DMS153 treated with DMSO at 0.1 percent for 48 hours (cell line): ENCODE measurements at regions not wholly inside any gene's neighbourhood (a gene's known extent, or its start where the extent isn't known, plus 50 kb on each side); places are given as distances from the start of the nearest gene placed in this dataset.
"Not testable (repeated sequence)": the region's sequence is repeated elsewhere in the genome, so short reads cannot be mapped to it uniquely, and the experiment has no call there.

Experiments
- DNase-seq: peaks from one replicate; lab custom pipeline; 2025; ENCODE audit not compliant: unreplicated experiment; lab: John Stamatoyannopoulos, UW

DNA sequence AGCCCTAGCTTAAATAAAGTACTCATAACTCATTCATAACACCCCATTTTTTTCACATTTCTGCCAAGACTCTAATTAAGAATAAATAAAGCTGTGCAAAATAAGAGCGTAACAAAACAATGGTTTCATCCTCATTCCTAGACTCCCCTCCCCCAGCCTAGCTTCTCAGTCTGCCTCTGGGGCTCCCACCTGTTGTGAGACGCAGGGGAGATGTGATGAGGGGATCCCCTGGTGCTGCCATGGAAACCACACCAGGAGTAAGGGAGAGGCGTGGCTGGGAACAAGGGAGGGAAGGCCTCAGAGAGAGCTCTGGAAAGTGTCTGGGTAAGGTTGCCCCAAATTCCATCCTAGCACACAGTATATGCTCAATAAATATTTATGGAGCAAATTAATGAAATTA lies 93.3 kb upstream of the USP29 start:
- DNase-seq = no peak

DNA sequence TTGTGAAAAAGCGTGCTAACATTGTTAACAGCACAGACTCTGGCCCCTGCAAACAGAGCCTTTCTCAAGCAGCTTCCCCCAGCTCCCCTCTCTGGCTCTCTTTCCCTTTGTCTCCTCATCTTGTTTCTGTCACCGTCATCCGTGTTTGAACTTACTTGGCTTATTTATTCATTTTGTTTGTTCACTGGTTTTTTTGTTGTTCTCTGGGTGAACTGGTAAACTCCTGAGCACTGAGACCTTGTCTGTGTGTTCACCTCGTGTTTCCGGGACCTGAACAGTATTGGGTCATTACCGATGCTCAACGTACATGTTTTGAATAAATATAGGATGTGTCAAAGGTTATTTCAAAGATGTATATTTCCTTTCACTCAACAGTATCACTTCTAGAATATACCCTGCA lies 92.4 kb upstream of the USP29 start:
- no peak for DNase-seq

DNA sequence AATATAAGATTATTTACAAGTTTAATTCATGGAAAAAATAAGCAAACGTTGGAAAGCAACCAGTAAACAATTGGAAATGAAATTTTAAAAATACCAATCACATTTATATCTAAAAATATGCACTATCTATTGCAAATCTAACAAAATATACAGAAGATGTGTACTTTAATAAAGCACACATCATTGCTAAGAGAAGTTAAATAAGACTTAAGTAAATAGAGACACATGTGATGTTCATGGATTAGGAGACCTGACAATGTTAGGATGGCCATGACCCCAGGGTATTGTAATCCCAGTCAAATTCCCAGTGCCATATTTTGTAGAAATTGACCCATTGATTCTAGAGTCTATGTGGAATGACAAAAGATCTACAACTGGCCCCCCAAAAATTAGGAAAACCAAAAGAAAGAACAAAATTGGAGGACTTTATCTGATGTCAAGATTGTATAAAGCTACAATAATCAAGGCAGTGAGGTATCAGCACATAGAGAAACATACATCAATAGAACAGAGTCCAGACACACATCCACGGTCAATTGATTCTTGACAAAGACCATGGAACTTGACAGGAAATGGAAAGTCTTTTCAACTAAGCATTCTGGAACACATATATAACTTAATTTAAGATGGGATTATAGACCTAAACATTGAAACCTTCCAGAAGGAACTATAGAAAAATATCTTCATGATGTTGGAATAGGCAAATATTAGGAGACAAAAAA lies 90.8 kb upstream of the USP29 start:
- DNase-seq = no peak

DNA sequence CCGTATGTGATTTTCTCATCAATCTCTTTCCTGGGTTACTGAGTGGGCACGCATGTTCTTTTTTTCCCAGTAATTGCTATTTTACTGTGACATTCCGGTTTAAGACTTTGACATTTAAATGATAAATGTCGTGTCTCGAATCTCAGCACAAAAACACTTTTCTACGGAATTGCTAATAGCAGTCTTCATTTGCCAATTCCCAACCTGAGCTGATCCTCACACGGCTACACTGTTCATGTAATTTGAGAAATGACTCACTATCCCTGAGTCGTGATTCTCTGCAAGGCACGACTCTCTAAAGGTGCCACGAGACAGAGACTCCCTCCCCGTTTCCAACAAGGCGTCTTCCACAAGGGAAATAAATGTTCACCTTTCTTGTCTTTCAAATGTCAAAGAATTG lies 88.7 kb upstream of the USP29 start:
- no peak for DNase-seq

DNA sequence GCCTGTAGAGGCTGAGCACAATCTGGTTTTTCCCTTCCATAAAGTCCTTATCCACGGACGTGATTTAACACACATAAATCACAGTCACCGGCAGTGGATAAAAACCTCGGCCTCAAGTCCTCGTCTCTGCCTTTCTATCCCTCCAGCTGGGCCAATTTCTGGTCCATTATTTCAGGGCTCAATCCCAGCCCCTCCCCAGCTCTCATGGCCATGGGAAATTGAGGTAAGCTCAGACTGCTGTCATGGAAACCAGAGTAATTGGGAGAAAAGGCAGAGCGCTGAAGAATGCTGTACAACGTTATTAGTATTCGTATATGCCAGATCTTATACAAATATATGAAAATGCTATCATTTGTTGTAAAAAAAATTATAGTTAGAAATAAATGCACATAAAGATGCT lies 86.2 kb upstream of the USP29 start:
- no peak for DNase-seq

DNA sequence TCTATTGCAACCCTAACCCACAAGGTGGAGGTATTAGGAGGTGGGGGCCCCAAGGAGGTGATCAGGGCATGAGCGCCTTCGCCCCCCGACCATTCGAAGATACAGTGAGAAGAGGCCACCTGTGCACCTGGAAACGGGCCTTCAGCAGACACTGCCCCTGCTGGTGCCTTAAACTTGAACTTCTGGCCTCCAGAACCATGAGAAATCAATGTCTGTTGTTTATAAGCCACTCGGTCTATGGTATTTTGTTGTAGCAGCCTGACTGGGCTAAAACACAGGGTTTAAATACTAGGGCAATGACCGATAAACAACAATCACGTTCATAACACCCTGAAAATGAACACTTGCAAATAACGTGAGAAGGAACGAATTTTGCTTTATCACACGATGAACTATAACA lies 85.2 kb upstream of the USP29 start:
- DNase-seq = no peak

DNA sequence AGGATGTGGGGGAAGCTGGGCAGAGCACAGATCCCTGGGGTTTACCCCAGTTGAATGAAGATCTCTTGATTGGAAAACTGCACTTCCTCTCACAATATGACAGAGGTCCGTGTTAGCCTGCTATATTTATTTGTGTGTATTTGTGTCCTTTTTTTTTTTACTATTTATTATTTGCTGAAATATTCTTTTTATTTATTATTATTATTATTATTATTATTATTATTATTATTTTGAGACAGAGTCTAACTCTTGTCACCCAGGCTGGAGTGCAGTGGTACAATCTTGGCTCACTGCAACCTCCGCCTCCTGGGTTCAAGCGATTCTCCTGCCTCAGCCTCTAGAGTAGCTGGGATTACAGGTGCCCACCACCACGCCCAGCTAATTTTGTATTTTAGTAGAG lies 84.0 kb upstream of the USP29 start:
- not testable (repeated sequence) for DNase-seq

DNA sequence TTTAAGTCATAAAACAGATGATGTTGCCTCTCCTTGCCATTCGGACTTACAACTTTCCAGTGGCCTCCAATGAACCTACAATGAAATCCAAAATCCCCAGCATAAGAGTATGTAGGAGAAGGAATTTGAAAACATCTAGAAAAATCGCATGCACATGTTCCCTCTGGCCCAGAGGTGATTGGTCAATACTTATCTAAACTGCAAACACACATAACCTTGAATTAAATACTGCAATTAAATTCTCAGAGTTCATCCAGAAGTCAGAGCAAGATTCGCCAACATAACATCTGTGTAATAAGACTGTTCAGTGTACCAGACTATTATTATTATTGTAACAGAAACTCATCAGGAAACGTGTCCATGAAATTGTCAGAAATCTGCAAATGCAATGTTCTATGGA lies 82.2 kb upstream of the USP29 start:
- DNase-seq = no peak

DNA sequence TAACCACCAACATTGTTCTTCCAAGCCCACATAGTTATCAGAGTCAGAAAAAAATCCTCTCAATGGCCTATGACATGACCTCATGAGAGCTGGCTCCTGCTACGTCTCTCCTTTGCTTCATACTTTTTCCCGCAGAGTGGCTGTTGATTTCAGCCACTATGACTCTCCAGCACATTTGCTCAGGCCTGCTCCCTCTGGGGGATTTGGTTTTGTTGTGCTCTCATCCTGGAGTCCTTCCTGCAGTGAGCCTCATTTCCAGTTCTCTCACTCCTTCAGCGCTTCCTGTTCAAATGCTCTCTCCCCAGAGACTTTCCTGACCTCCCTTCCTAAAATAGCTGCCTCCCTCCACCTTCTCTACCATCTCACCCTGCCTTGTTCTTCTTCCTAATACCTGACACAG lies 72.0 kb upstream of the USP29 start:
- no peak for DNase-seq

DNA sequence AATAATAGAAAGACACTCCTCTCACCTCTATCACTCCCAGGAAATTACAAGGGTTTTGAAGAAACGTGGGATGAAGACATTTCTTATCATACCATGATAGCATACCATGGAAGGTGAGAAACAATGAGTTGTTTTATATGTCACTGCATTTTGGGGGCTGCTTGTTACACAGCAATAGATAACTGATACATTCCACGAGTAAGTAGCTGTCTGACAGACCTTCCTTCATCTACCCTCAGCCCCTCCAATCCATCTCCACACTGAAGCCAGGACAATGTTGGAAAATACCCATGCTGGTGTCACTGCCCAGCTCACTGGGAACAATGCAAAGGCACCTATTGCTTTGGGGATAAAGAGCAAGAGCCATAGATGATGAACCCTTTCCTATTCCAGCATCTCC lies 68.9 kb upstream of the USP29 start:
- no peak for DNase-seq

DNA sequence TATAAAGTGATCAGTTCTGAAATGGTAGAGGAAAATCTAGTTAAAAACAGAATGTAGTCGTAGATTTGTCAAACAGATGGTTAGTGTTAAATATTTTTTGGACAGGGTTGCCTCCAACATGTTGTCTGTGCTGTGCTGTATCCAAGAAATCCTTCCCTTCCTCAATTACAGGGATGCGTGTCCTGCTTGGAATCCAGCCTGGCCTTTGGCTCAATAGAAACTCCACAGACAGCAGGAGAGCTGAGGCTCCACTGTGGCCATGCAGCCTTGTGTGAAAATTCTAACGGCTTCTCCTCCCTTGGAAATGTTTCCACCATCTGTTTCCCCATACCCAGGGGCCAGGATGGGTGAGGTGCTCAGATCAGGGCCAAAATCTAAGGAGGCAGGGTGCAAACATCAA lies 67.7 kb upstream of the USP29 start:
- DNase-seq = no peak

DNA sequence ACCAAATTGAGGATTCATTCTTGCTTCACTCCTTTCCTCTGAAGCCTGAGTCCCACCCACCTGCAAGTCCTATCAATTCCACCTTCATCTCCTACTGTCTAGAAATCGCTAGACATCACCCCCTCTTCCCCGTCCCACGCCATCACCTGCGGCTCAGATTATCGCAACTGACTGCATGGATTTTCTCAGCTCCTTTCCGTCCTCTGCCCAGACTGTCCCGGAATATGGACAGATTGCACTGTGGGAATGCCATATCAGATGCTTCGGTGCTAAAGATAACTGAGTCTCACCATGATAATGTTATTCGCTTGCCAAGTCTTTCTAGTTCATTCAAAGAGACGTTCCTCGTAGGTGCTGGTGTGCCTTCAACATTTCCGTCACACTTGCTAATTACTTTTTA lies 66.4 kb upstream of the USP29 start:
- no peak for DNase-seq

DNA sequence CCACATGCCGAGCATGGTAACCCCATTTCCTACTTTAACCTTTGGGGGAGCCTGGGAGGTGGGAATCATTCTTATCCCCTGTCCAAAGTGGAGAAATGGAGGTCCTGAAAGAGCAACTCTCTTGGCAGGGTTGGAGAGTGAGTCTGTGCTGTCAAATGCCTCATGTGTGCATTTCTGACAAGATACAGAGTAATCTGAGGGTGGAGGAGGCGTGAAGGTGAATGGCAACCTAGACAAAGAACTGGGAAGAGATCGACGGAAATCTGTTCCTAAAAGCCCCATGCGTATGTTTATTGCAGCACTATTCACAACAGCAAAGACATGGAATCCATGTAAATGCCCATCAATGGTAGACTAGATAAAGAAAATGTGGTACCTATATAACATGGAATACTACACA lies 63.8 kb upstream of the USP29 start:
- no peak for DNase-seq

DNA sequence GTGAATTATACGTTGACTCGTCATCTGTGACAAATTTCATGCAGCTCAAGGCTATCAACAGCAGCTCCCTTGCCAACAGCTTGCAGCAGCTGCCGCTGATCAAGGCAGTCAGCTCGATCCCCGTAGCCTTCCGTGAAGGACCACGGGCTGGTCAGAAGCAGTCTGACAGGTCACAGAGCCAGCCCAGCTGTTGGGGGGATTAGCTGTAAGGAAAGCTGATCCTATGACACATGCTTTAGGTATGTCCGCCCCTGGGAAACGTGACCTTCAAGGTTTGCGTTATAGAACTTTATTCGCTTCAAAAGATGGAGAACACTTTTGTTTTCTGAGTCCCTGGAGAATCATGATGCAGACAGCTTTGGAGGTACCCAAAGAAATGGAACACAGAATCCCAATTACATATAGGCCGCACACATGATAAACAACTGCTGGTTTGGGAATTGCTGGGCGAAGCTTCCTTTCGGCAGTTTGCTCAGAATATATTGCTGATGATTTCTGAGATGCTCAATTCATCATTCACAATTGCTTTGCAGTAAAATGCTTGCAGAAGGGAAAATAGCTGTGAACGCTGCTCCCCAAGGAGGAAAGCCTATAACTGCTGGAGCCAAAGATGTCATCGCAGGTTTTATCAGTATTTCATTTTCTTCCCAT lies 62.6 kb upstream of the USP29 start:
- DNase-seq = no peak

DNA sequence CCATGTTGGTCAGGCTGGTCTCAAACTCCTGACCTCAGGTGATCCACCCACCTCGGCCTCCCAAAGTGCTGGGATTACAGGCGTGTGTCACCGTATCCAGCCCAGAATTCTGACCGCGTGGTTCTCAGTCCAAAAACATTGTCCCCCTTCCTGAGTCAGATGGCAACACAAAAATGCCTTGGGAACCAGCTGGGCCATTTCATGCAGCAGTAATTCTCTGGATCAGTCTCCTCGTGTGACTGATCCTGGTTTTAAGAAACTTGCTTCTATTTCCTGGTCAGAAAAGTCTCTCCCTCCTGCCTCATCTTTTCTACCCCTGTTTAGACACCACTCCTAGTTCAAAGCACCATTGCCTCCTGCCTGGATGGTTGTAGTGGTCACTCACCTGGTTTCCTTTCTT lies 60.9 kb upstream of the USP29 start:
- no peak for DNase-seq

DNA sequence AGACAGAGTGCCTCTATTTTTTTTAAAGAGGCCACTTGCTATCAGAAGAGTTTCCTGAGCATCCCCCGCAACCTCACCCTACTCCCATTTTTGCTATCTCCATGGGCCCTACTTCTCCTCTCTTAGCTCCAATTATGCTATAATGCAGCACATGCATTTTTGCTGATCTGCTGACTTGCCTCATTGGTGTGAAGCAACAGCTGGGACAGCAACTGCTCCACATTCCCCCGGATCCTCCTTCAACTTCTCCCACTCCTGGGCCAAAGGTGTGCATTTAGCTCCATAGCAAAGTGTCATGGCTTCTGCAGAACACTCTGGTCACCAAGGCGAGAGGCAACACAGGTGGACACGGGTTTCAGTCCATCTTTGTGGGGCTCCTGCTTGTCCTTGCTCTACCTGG lies 56.7 kb upstream of the USP29 start:
- DNase-seq = no peak

DNA sequence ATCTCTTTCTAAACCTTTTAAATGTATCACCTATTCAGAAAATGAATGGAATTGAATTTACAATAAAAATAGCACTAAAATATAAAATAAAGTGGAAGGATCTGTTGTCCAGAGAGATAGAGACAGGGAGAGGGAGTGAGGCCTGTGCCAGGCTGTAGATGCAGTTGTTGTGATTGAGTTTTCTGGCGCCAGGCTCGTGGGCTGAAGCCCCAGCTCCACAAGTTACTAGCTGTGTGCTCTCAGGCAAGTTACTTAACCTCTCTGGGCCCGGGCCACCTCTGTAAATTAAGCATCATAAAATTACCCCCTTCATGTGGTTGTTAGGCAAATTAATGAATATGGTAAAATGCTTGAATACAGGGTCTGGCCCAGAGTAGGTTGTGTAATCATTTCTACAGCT lies 52.3 kb upstream of the USP29 start:
- DNase-seq = no peak

DNA sequence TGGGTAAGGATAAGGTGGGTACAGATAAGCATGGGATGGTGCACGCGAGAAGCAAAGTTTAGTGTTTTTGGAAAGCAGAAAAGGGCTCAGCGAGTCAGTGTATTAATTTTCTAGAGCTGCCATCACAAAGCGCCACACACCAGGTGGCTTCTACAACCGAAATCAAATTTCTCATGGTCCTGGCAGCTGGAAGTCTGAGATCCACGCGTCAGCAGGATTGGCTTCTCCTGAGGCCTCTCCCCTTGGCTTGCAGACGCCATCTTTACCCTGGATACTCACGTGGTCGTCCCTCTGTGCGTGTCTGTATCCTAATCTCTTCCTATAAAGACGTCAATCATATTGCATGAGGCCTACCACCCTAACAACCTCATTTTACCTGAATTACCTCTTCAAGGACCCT lies 51.5 kb upstream of the USP29 start:
- no peak for DNase-seq

DNA sequence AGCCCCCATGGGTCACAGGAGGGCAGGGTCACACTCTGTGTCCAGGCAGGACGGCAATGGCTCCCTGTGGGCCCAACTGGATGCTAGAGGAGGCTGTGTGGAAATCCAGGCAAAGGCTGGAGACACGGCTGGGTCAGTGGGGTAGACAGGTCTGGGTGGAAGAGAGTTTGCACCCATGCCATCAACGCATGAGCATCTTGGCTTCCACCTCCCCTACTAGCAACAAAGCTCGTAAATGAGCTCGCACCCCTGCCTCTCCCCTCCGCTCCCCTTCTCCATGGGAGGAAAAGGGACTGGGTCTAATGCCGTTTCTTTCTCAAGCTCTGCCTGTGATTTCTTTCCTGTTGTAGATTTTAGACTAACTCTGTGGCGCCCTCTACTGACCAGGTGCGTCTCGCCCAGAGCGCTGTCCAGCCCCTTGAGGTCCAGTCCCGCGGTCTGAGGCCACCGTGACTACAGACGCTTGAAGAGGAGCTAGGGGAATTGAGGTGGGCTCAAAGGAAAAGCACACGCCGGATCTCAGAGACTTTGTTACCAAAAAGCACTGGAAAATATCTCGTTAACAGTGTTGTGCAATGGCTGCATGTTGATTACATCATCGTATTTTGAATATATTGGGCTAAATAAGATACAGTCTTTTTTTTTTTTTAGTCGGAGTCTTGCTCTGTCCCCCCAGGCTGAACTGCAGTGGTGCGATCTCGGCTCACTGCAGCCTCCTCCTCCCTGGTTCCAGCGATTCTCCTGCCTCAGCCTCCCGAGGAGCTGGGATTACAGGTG lies 50.7 kb upstream of the USP29 start:
- no peak for DNase-seq
